Stomach (tissue), 4 donors: ENCODE measurements at regions not wholly inside any gene's neighbourhood (a gene's known extent, or its start where the extent isn't known, plus 50 kb on each side); places are given as distances from the start of the nearest gene placed in this dataset.

ENCODE experiments used
- POLR2A ChIP-seq, 4 donors: fragments of 450-650 bp; IDR thresholded peaks; one replicate each; pipeline ENCODE4 v1.6.1; 2016; ENCODE audit warnings: antibody characterized with exemption in 4 of 4, control low read depth in 2 of 4, mild to moderate bottlenecking in 1 of 4, moderate library complexity in 1 of 4
- POLR2AphosphoS5 ChIP-seq, 3 donors: sonication (generic); formaldehyde crosslinking; IDR thresholded peaks; one replicate each; pipeline ENCODE4 v1.6.1; 2016; ENCODE audit warnings: antibody characterized with exemption in 3 of 3
- TF ChIP-seq, protein P1 (sequence below), 7 experiments: fragments of 450-650 bp in 4 of 7; fragments of 200-600 bp in 3 of 7; sonication (generic) in 3 of 7; IDR thresholded peaks; one replicate each; pipeline ENCODE4 v1.5.1; 2016 to 2019; ENCODE audit warnings: antibody characterized with exemption in 7 of 7, control low read depth in 2 of 7, mild to moderate bottlenecking in 1 of 7

GRCh38 chr4:188988131-188988530 lies 848.9 kb downstream of the TRIML1 start:
- TF ChIP-seq, protein P1, sequence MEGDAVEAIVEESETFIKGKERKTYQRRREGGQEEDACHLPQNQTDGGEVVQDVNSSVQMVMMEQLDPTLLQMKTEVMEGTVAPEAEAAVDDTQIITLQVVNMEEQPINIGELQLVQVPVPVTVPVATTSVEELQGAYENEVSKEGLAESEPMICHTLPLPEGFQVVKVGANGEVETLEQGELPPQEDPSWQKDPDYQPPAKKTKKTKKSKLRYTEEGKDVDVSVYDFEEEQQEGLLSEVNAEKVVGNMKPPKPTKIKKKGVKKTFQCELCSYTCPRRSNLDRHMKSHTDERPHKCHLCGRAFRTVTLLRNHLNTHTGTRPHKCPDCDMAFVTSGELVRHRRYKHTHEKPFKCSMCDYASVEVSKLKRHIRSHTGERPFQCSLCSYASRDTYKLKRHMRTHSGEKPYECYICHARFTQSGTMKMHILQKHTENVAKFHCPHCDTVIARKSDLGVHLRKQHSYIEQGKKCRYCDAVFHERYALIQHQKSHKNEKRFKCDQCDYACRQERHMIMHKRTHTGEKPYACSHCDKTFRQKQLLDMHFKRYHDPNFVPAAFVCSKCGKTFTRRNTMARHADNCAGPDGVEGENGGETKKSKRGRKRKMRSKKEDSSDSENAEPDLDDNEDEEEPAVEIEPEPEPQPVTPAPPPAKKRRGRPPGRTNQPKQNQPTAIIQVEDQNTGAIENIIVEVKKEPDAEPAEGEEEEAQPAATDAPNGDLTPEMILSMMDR (IDR thresholded peaks at IDR 0.05), result no peak
- TF ChIP-seq POLR2AphosphoS5 (IDR thresholded peaks at IDR 0.05) (no peak), POLR2A (IDR thresholded peaks at IDR 0.05) (no peak)
